PC-3 (cell line): ENCODE measurements at regions not wholly inside any gene's neighbourhood (a gene's known extent, or its start where the extent isn't known, plus 50 kb on each side); places are given as distances from the start of the nearest gene placed in this dataset.

Source experiments
- EZH2 ChIP-seq: fragments of 300-600 bp; sonication (generic); IDR thresholded peaks from one replicate; pipeline ENCODE4 v1.6.1; 2017; ENCODE audit warnings: antibody characterized with exemption, mild to moderate bottlenecking, low read length; ENCODE audit not compliant: unreplicated experiment
- EZH2phosphoT487 ChIP-seq: fragments of 300-600 bp; sonication (generic); IDR thresholded peaks from 2 replicates; pipeline ENCODE4 v1.6.1; 2018; ENCODE audit warnings: mild to moderate bottlenecking, antibody characterized with exemption, low read length, borderline replicate concordance
- TF ChIP-seq, protein P1 (sequence below): fragments of 300-600 bp; sonication (generic); conservative IDR thresholded peaks from 2 replicates; pipeline ENCODE4 v1.5.1; 2017; ENCODE audit warnings: antibody characterized with exemption, low read depth, mild to moderate bottlenecking, low read length

GRCh38 chr5:29213475-29213874, 1980.0 kb upstream of the CDH6 start:
- TF ChIP-seq, protein P1, sequence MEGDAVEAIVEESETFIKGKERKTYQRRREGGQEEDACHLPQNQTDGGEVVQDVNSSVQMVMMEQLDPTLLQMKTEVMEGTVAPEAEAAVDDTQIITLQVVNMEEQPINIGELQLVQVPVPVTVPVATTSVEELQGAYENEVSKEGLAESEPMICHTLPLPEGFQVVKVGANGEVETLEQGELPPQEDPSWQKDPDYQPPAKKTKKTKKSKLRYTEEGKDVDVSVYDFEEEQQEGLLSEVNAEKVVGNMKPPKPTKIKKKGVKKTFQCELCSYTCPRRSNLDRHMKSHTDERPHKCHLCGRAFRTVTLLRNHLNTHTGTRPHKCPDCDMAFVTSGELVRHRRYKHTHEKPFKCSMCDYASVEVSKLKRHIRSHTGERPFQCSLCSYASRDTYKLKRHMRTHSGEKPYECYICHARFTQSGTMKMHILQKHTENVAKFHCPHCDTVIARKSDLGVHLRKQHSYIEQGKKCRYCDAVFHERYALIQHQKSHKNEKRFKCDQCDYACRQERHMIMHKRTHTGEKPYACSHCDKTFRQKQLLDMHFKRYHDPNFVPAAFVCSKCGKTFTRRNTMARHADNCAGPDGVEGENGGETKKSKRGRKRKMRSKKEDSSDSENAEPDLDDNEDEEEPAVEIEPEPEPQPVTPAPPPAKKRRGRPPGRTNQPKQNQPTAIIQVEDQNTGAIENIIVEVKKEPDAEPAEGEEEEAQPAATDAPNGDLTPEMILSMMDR, result no peak
- TF ChIP-seq EZH2phosphoT487, result no peak
- TF ChIP-seq EZH2, result no peak
